Chondrocyte (in vitro differentiated cells): ENCODE measurements at regions not wholly inside any gene's neighbourhood (a gene's known extent, or its start where the extent isn't known, plus 50 kb on each side); places are given as distances from the start of the nearest gene placed in this dataset.
A peak's percentile ranks its signal among the peaks of the same experiment; 100 is the strongest.

Experiments used
- DNase-seq: peaks from one replicate; pipeline ENCODE4 v3.0.0; 2021; ENCODE audit warnings: mixed read lengths, low spot score
- H3K27ac Mint-ChIP-seq: one replicate; pipeline ENCODE4 v1.8.0; 2021; ENCODE audit warnings: mild to moderate bottlenecking, moderate library complexity, mixed read lengths; ENCODE audit not compliant: unreplicated experiment
- H3K27me3 Mint-ChIP-seq: 2 replicates; pipeline ENCODE4 v1.8.0; 2021; ENCODE audit warnings: low read depth, mixed read lengths
- H3K36me3 Mint-ChIP-seq: 2 replicates; pipeline ENCODE4 v1.8.0; 2021; ENCODE audit warnings: low read depth, mixed read lengths
- H3K4me1 Mint-ChIP-seq: 2 replicates; pipeline ENCODE4 v1.8.0; 2021; ENCODE audit warnings: low read depth, mild to moderate bottlenecking, mixed read lengths
- H3K4me3 Mint-ChIP-seq: one replicate; pipeline ENCODE4 v1.8.0; 2021; ENCODE audit warnings: mild to moderate bottlenecking, moderate library complexity, mixed read lengths; ENCODE audit not compliant: unreplicated experiment
- H3K9me3 Mint-ChIP-seq: 2 replicates; pipeline ENCODE4 v1.8.0; 2021; ENCODE audit warnings: low read depth, mixed read lengths
- TF ChIP-seq, protein P1 (sequence below): fragments of 200-600 bp; sonication (generic); IDR thresholded peaks from 2 replicates; pipeline ENCODE4 v1.5.0; 2021; ENCODE audit warnings: antibody characterized with exemption, mild to moderate bottlenecking, moderate library complexity

GRCh38 chr4:122671919-122672490 is 51.1 kb upstream of the IL21 start:
- Mint-ChIP-seq H3K9me3 (no peaks in the 10 kb centered on the region), H3K4me1 (peaks cover 36% of the 10 kb centered on the region), H3K27me3 (no peaks in the 10 kb centered on the region), H3K36me3 (no peaks in the 10 kb centered on the region), H3K4me3 (no peak overlapping the region), H3K27ac (no peak overlapping the region)
- TF ChIP-seq, protein P1, sequence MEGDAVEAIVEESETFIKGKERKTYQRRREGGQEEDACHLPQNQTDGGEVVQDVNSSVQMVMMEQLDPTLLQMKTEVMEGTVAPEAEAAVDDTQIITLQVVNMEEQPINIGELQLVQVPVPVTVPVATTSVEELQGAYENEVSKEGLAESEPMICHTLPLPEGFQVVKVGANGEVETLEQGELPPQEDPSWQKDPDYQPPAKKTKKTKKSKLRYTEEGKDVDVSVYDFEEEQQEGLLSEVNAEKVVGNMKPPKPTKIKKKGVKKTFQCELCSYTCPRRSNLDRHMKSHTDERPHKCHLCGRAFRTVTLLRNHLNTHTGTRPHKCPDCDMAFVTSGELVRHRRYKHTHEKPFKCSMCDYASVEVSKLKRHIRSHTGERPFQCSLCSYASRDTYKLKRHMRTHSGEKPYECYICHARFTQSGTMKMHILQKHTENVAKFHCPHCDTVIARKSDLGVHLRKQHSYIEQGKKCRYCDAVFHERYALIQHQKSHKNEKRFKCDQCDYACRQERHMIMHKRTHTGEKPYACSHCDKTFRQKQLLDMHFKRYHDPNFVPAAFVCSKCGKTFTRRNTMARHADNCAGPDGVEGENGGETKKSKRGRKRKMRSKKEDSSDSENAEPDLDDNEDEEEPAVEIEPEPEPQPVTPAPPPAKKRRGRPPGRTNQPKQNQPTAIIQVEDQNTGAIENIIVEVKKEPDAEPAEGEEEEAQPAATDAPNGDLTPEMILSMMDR = no peak
- no peak for DNase-seq

DNA sequence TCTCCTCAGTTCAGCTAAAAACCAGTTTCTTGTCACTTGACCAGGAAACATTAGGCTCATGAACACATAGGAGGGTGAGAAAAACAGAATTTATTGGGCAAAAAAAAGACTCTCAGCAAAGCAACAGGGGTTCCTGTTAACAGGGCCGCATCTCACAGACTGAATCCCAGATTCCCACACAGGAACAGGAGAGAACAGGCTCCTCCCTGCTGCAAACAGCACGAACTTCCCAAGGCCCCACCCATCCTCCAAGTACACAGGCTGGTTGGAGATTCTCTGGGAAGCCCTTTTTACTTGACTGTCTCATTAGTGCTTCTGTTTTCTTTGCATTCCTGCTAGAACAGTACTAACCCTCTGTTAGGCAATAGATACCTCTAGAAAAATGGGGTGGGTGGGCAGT is 52.4 kb upstream of the IL21 start:
- Mint-ChIP-seq H3K9me3 (no peaks in the 10 kb centered on the region), H3K27me3 (no peaks in the 10 kb centered on the region), H3K4me1 (peaks cover 26% of the 10 kb centered on the region), H3K4me3 (no peak overlapping the region), H3K27ac (peak overlapping the region; percentile 36), H3K36me3 (no peaks in the 10 kb centered on the region)
- TF ChIP-seq, protein P1 = no peak
- no peak for DNase-seq

GRCh38 chr4:122674371-122674770 is 53.5 kb upstream of the IL21 start:
- Mint-ChIP-seq H3K4me1 (peaks cover 17% of the 10 kb centered on the region), H3K36me3 (no peaks in the 10 kb centered on the region), H3K9me3 (no peaks in the 10 kb centered on the region), H3K4me3 (no peak overlapping the region), H3K27ac (no peak overlapping the region), H3K27me3 (peaks cover 2% of the 10 kb centered on the region)
- TF ChIP-seq, protein P1 = no peak
- DNase-seq = no peak

GRCh38 chr4:122679317-122679716 is 53.2 kb upstream of the BBS12 start:
- H3K27ac Mint-ChIP-seq = no peak overlapping the region
- TF ChIP-seq, protein P1 = no peak
- no peaks in the 10 kb centered on the region for H3K36me3 Mint-ChIP-seq
- no peak overlapping the region for H3K4me3 Mint-ChIP-seq
- peaks cover 4% of the 10 kb centered on the region for H3K27me3 Mint-ChIP-seq
- peaks cover 8% of the 10 kb centered on the region for H3K9me3 Mint-ChIP-seq
- no peak for DNase-seq
- H3K4me1 Mint-ChIP-seq = peaks cover 3% of the 10 kb centered on the region

GRCh38 chr4:122679946-122680345 is 52.6 kb upstream of the BBS12 start:
- TF ChIP-seq, protein P1 = no peak
- H3K4me1 Mint-ChIP-seq = no peaks in the 10 kb centered on the region
- no peaks in the 10 kb centered on the region for H3K36me3 Mint-ChIP-seq
- H3K27me3 Mint-ChIP-seq = peaks cover 4% of the 10 kb centered on the region
- no peak overlapping the region for H3K27ac Mint-ChIP-seq
- H3K9me3 Mint-ChIP-seq = peaks cover 8% of the 10 kb centered on the region
- DNase-seq = no peak
- no peak overlapping the region for H3K4me3 Mint-ChIP-seq
